Loucy (cell line): ENCODE measurements at regions not wholly inside any gene's neighbourhood (a gene's known extent, or its start where the extent isn't known, plus 50 kb on each side); places are given as distances from the start of the nearest gene placed in this dataset.

Experiments
- H2AFZ ChIP-seq: fragments of 200-600 bp; sonication (generic); 2 replicates; pipeline ENCODE4 v1.6.0; 2016; ENCODE audit warnings: antibody characterized with exemption, mild to moderate bottlenecking, low read length, moderate library complexity
- H3F3A ChIP-seq: fragments of 200-600 bp; 2 replicates; pipeline ENCODE4 v1.6.0; 2016; ENCODE audit warnings: antibody characterized with exemption, low read depth, mild to moderate bottlenecking
- H3K27me3 ChIP-seq: fragments of 200-600 bp; sonication (generic); 2 replicates; pipeline ENCODE4 v1.6.1; 2014; ENCODE audit warnings: low read length, mild to moderate bottlenecking; ENCODE audit not compliant: insufficient read depth, poor library complexity, severe bottlenecking
- H3K36me3 ChIP-seq: fragments of 200-600 bp; sonication (generic); 2 replicates; pipeline ENCODE4 v1.6.1; 2016; ENCODE audit warnings: low read length; ENCODE audit not compliant: insufficient read depth
- H3K4me1 ChIP-seq: fragments of 200-600 bp; sonication (generic); 2 replicates; pipeline ENCODE4 v1.5.1; 2014; ENCODE audit warnings: low read length, mild to moderate bottlenecking; ENCODE audit not compliant: insufficient read depth, poor library complexity, severe bottlenecking
- H3K4me2 ChIP-seq: fragments of 200-600 bp; sonication (generic); 2 replicates; pipeline ENCODE4 v1.6.0; 2014; ENCODE audit warnings: antibody characterized with exemption, low read length, low read depth, mild to moderate bottlenecking; ENCODE audit not compliant: poor library complexity, severe bottlenecking
- H3K4me3 ChIP-seq: fragments of 200-600 bp; sonication (generic); 2 replicates; pipeline ENCODE4 v1.5.1; 2014; ENCODE audit warnings: low read length, mild to moderate bottlenecking, mixed read lengths; ENCODE audit not compliant: poor library complexity, severe bottlenecking
- H3K79me2 ChIP-seq: fragments of 200-600 bp; sonication (generic); 2 replicates; pipeline ENCODE4 v1.6.1; 2014; ENCODE audit warnings: low read length; ENCODE audit not compliant: insufficient read depth
- H3K9ac ChIP-seq: fragments of 200-600 bp; sonication (generic); 2 replicates; pipeline ENCODE4 v1.6.0; 2014; ENCODE audit warnings: mild to moderate bottlenecking, low read depth, low read length, moderate library complexity; ENCODE audit not compliant: poor library complexity, severe bottlenecking
- H3K9me2 ChIP-seq: fragments of 200-600 bp; sonication (generic); replicated peaks from 2 replicates; pipeline ENCODE4 v1.6.1; 2016; ENCODE audit warnings: low read depth, low read length, mixed read lengths
- H3K9me3 ChIP-seq: fragments of 200-600 bp; sonication (generic); 2 replicates; pipeline ENCODE4 v1.6.1; 2014; ENCODE audit warnings: mild to moderate bottlenecking, antibody characterized with exemption, low read length, low read depth; ENCODE audit not compliant: insufficient read depth
- H4K20me1 ChIP-seq: fragments of 200-600 bp; sonication (generic); 2 replicates; pipeline ENCODE4 v1.6.0; 2014; ENCODE audit warnings: antibody characterized with exemption, low read length, mild to moderate bottlenecking; ENCODE audit not compliant: insufficient read depth, poor library complexity, severe bottlenecking
- EZH2phosphoT487 ChIP-seq: fragments of 200-600 bp; IDR thresholded peaks from 2 replicates; pipeline ENCODE4 v1.6.1; 2018; ENCODE audit warnings: antibody characterized with exemption, mild to moderate bottlenecking, moderate library complexity, borderline replicate concordance
- TF ChIP-seq, protein P1 (sequence below): fragments of 200-600 bp; sonication (generic); conservative IDR thresholded peaks from 2 replicates; pipeline ENCODE4 v1.5.1; 2014; ENCODE audit warnings: mild to moderate bottlenecking, antibody characterized with exemption, low read length

DNA sequence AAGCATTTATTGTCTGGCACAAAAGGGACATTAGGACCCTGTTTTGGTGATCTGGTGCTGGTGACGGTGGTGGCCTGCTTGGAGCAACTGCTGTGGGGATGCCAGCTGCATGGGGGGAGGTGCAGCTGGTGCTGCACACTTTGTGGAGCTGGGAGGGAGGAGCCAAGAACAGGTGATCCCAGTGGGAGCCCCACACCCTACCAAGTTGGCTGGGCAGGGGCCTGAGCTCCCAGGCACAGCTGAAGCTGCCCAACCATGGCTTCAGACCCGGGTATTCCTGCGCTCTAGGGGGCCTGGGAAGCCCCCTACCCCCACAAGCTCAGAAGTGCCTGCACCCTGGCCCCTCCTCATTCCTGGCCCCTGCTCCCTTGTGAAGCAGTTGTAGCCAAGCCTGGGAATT, 1512.5 kb downstream of the TECRL start:
- H3K9ac ChIP-seq: no peak overlapping the region
- TF ChIP-seq EZH2phosphoT487: no peak
- TF ChIP-seq, protein P1, sequence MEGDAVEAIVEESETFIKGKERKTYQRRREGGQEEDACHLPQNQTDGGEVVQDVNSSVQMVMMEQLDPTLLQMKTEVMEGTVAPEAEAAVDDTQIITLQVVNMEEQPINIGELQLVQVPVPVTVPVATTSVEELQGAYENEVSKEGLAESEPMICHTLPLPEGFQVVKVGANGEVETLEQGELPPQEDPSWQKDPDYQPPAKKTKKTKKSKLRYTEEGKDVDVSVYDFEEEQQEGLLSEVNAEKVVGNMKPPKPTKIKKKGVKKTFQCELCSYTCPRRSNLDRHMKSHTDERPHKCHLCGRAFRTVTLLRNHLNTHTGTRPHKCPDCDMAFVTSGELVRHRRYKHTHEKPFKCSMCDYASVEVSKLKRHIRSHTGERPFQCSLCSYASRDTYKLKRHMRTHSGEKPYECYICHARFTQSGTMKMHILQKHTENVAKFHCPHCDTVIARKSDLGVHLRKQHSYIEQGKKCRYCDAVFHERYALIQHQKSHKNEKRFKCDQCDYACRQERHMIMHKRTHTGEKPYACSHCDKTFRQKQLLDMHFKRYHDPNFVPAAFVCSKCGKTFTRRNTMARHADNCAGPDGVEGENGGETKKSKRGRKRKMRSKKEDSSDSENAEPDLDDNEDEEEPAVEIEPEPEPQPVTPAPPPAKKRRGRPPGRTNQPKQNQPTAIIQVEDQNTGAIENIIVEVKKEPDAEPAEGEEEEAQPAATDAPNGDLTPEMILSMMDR: no peak
- no peaks in the 10 kb centered on the region for H3K36me3 ChIP-seq
- H3K79me2 ChIP-seq: no peaks in the 10 kb centered on the region
- H3K9me2 ChIP-seq: no peaks in the 10 kb centered on the region
- H3F3A ChIP-seq: no peaks in the 10 kb centered on the region
- peaks cover 6% of the 10 kb centered on the region; the same call in 1 of the 2 replicates for H3K9me3 ChIP-seq
- no peaks in the 10 kb centered on the region for H3K27me3 ChIP-seq
- no peaks in the 10 kb centered on the region for H3K4me1 ChIP-seq
- H4K20me1 ChIP-seq: no peaks in the 10 kb centered on the region
- H3K4me3 ChIP-seq: no peak overlapping the region
- no peak overlapping the region for H3K4me2 ChIP-seq
- no peak overlapping the region for H2AFZ ChIP-seq

DNA sequence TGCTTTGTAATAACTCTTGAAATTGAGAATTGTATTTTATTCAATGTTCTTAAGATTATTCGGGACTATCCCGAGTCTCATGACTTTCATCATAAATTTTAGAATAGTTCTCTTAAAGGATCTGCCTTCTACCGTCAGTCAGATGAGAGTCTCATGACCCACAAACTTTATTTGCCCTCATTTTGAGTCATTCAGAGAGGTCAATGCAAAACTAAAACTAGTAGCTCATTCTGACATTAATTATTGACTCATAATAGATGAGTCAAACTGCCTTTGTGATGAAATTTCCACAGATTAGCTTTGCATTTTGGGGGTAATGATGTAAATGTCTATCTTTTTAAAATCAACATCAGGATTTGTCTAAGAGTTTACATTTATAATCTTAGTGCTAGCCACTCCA, 1527.3 kb downstream of the TECRL start:
- Histone ChIP-seq H3K79me2 (no peaks in the 10 kb centered on the region), H3K36me3 (no peaks in the 10 kb centered on the region), H4K20me1 (no peaks in the 10 kb centered on the region), H3K4me3 (no peak overlapping the region), H3F3A (no peaks in the 10 kb centered on the region), H3K9ac (no peak overlapping the region), H3K9me3 (no peaks in the 10 kb centered on the region), H3K9me2 (no peaks in the 10 kb centered on the region), H3K4me2 (no peak overlapping the region), H3K4me1 (no peaks in the 10 kb centered on the region), H3K27me3 (no peaks in the 10 kb centered on the region), H2AFZ (no peak overlapping the region)
- no peak for TF ChIP-seq EZH2phosphoT487
- TF ChIP-seq, protein P1: no peak

DNA sequence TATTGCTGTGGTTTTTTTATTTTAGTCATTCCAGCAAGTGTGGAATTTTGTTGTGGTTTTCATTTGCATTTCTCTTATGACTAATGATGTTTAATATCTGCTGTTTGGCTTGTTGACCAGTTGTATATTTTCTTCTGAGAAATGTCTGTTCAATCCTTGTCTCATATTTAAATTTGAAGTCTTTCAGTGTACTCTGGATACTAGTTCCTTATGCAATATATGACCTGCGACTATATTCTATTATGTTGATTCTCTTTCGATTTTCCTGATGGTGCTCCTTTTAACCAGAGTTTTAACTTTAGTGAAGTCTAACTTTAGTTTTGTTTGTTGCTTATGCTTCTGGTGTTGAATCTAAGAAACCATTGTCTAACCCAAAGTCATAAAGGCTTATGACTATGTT, 1528.0 kb downstream of the TECRL start:
- no peaks in the 10 kb centered on the region for H3K9me2 ChIP-seq
- no peaks in the 10 kb centered on the region for H3K9me3 ChIP-seq
- H3K79me2 ChIP-seq: no peaks in the 10 kb centered on the region
- no peak overlapping the region for H3K4me2 ChIP-seq
- H4K20me1 ChIP-seq: no peaks in the 10 kb centered on the region
- H2AFZ ChIP-seq: no peak overlapping the region
- TF ChIP-seq, protein P1: no peak
- TF ChIP-seq EZH2phosphoT487: no peak
- H3K4me3 ChIP-seq: no peak overlapping the region
- H3K36me3 ChIP-seq: no peaks in the 10 kb centered on the region
- no peaks in the 10 kb centered on the region for H3F3A ChIP-seq
- H3K27me3 ChIP-seq: no peaks in the 10 kb centered on the region
- no peak overlapping the region for H3K9ac ChIP-seq
- no peaks in the 10 kb centered on the region for H3K4me1 ChIP-seq
